Stimulated activated effector memory CD8-positive, alpha-beta T cell treated with anti-CD3 and anti-CD28 coated beads, Interleukin-12 subunit alpha, Interleukin-12 subunit beta, amount 100 ng/mL, for 72 hours (primary cell): ENCODE measurements at regions not wholly inside any gene's neighbourhood (a gene's known extent, or its start where the extent isn't known, plus 50 kb on each side); places are given as distances from the start of the nearest gene placed in this dataset.

ENCODE experiments used
- ATAC-seq: fragments of 150-1000 bp; cut with Tn5 transposase; 2 replicates; pipeline ENCODE4 v1.10.0; 2021
- DNase-seq, 2 donors: peaks; one replicate each; pipeline ENCODE4 v3.0.0; 2021 to 2022; ENCODE audit warnings: low spot score in 2 of 2
- H3K27ac Mint-ChIP-seq: one replicate; pipeline ENCODE4 v1.8.0; 2022; ENCODE audit warnings: mild to moderate bottlenecking, mixed read lengths
- H3K36me3 Mint-ChIP-seq: one replicate; pipeline ENCODE4 v1.8.0; 2022; ENCODE audit warnings: mild to moderate bottlenecking, mixed read lengths
- H3K4me1 Mint-ChIP-seq: one replicate; pipeline ENCODE4 v1.8.0; 2022; ENCODE audit warnings: mixed read lengths
- H3K4me3 Mint-ChIP-seq: one replicate; pipeline ENCODE4 v1.8.0; 2022; ENCODE audit warnings: mild to moderate bottlenecking, mixed read lengths
- H3K9me3 Mint-ChIP-seq: one replicate; pipeline ENCODE4 v1.8.0; 2022; ENCODE audit warnings: mixed read lengths

GRCh38 chr4:58456727-58457384 lies 1346.7 kb upstream of the IGFBP7 start:
- Mint-ChIP-seq H3K4me3 (no peak overlapping the region), H3K4me1 (no peaks in the 10 kb centered on the region), H3K9me3 (peaks cover 5% of the 10 kb centered on the region), H3K27ac (no peak overlapping the region), H3K36me3 (no peaks in the 10 kb centered on the region)
- ATAC-seq (no peak), DNase-seq (no peak)

- no peaks in the 10 kb centered on the region for H3K36me3 Mint-ChIP-seq
Observed at GRCh38 chr4:58453956-58454355, 1343.8 kb upstream of the IGFBP7 start.

GRCh38 chr4:58451707-58452106 lies 1341.5 kb upstream of the IGFBP7 start:
- Mint-ChIP-seq H3K4me1 (no peaks in the 10 kb centered on the region), H3K27ac (no peak overlapping the region), H3K4me3 (no peak overlapping the region), H3K36me3 (no peaks in the 10 kb centered on the region), H3K9me3 (peaks cover 12% of the 10 kb centered on the region)
- DNase-seq (no peak), ATAC-seq (no peak)

More at GRCh38 chr4:58453956-58454355, 1343.8 kb upstream of the IGFBP7 start:
- Mint-ChIP-seq H3K4me3 (no peak overlapping the region), H3K4me1 (no peaks in the 10 kb centered on the region), H3K27ac (no peak overlapping the region), H3K9me3 (peaks cover 12% of the 10 kb centered on the region)
- no peak for DNase-seq
- ATAC-seq = no peak

GRCh38 chr4:58435871-58436270 lies 1325.7 kb upstream of the IGFBP7 start:
- Mint-ChIP-seq H3K36me3 (no peaks in the 10 kb centered on the region), H3K27ac (no peak overlapping the region), H3K4me3 (no peak overlapping the region), H3K4me1 (no peaks in the 10 kb centered on the region), H3K9me3 (peaks cover 12% of the 10 kb centered on the region)
- DNase-seq (no peak), ATAC-seq (no peak)

- Mint-ChIP-seq H3K27ac (no peak overlapping the region), H3K4me3 (no peak overlapping the region), H3K9me3 (peaks cover 14% of the 10 kb centered on the region), H3K36me3 (no peaks in the 10 kb centered on the region), H3K4me1 (no peaks in the 10 kb centered on the region)
- ATAC-seq (no peak), DNase-seq (no peak)
Observed at GRCh38 chr4:58413849-58414248, 1303.7 kb upstream of the IGFBP7 start.

GRCh38 chr4:58411904-58412303 lies 1301.7 kb upstream of the IGFBP7 start:
- no peak for ATAC-seq
- H3K9me3 Mint-ChIP-seq = peaks cover 14% of the 10 kb centered on the region
- H3K4me3 Mint-ChIP-seq = no peak overlapping the region
- H3K36me3 Mint-ChIP-seq = no peaks in the 10 kb centered on the region
- no peak overlapping the region for H3K27ac Mint-ChIP-seq
- DNase-seq = no peak
- no peaks in the 10 kb centered on the region for H3K4me1 Mint-ChIP-seq

- Mint-ChIP-seq H3K4me3 (no peak overlapping the region), H3K27ac (no peak overlapping the region), H3K36me3 (no peaks in the 10 kb centered on the region), H3K4me1 (no peaks in the 10 kb centered on the region), H3K9me3 (peaks cover 9% of the 10 kb centered on the region)
- ATAC-seq (no peak), DNase-seq (no peak)
Observed at GRCh38 chr4:58406762-58407161, 1296.6 kb upstream of the IGFBP7 start.

GRCh38 chr4:58368221-58368620 lies 1258.0 kb upstream of the IGFBP7 start:
- Mint-ChIP-seq H3K4me3 (no peak overlapping the region), H3K36me3 (no peaks in the 10 kb centered on the region), H3K9me3 (peaks cover 19% of the 10 kb centered on the region), H3K4me1 (no peaks in the 10 kb centered on the region), H3K27ac (no peak overlapping the region)
- no peak for ATAC-seq
- DNase-seq = no peak

GRCh38 chr4:58360354-58361133 lies 1250.4 kb upstream of the IGFBP7 start:
- Mint-ChIP-seq H3K27ac (no peak overlapping the region), H3K36me3 (no peaks in the 10 kb centered on the region), H3K9me3 (peaks cover 26% of the 10 kb centered on the region), H3K4me1 (no peaks in the 10 kb centered on the region), H3K4me3 (no peak overlapping the region)
- ATAC-seq (no peak), DNase-seq (no peak)

GRCh38 chr4:58359590-58359989 lies 1249.4 kb upstream of the IGFBP7 start:
- Mint-ChIP-seq H3K9me3 (peaks cover 30% of the 10 kb centered on the region), H3K4me3 (no peak overlapping the region), H3K4me1 (no peaks in the 10 kb centered on the region), H3K27ac (no peak overlapping the region), H3K36me3 (no peaks in the 10 kb centered on the region)
- DNase-seq = no peak
- ATAC-seq = no peak

GRCh38 chr4:58357947-58358346 lies 1247.8 kb upstream of the IGFBP7 start:
- no peak overlapping the region for H3K27ac Mint-ChIP-seq
- DNase-seq = no peak

GRCh38 chr4:58325070-58325469 lies 1214.9 kb upstream of the IGFBP7 start:
- Mint-ChIP-seq H3K27ac (no peak overlapping the region), H3K4me3 (no peak overlapping the region), H3K4me1 (no peaks in the 10 kb centered on the region), H3K36me3 (no peaks in the 10 kb centered on the region), H3K9me3 (peaks cover 11% of the 10 kb centered on the region)
- no peak for DNase-seq
- no peak for ATAC-seq

More at GRCh38 chr4:58357947-58358346, 1247.8 kb upstream of the IGFBP7 start:
- no peaks in the 10 kb centered on the region for H3K4me1 Mint-ChIP-seq
- no peak overlapping the region for H3K4me3 Mint-ChIP-seq
- H3K36me3 Mint-ChIP-seq = no peaks in the 10 kb centered on the region
- peaks cover 27% of the 10 kb centered on the region for H3K9me3 Mint-ChIP-seq
- no peak for ATAC-seq

GRCh38 chr4:58313444-58313843 lies 1203.3 kb upstream of the IGFBP7 start:
- ATAC-seq = no peak
- Mint-ChIP-seq H3K4me3 (no peak overlapping the region), H3K9me3 (peaks cover 18% of the 10 kb centered on the region), H3K27ac (no peak overlapping the region), H3K4me1 (no peaks in the 10 kb centered on the region), H3K36me3 (no peaks in the 10 kb centered on the region)
- no peak for DNase-seq

GRCh38 chr4:58303456-58303855 lies 1193.3 kb upstream of the IGFBP7 start:
- Mint-ChIP-seq H3K36me3 (no peaks in the 10 kb centered on the region), H3K27ac (no peak overlapping the region), H3K9me3 (peaks cover 16% of the 10 kb centered on the region), H3K4me1 (no peaks in the 10 kb centered on the region), H3K4me3 (no peak overlapping the region)
- no peak for DNase-seq
- ATAC-seq = no peak

- Mint-ChIP-seq H3K27ac (no peak overlapping the region), H3K4me1 (no peaks in the 10 kb centered on the region), H3K4me3 (no peak overlapping the region), H3K36me3 (no peaks in the 10 kb centered on the region), H3K9me3 (peaks cover 24% of the 10 kb centered on the region)
- DNase-seq = no peak
- ATAC-seq = no peak
Observed at GRCh38 chr4:58301376-58301999, 1191.3 kb upstream of the IGFBP7 start.

GRCh38 chr4:58286335-58286734 lies 1176.2 kb upstream of the IGFBP7 start:
- Mint-ChIP-seq H3K4me3 (no peak overlapping the region), H3K27ac (no peak overlapping the region), H3K4me1 (no peaks in the 10 kb centered on the region), H3K9me3 (peaks cover 17% of the 10 kb centered on the region), H3K36me3 (no peaks in the 10 kb centered on the region)
- DNase-seq (no peak), ATAC-seq (no peak)
